ENCODE measurements at regions not wholly inside any gene's neighbourhood (a gene's known extent, or its start where the extent isn't known, plus 50 kb on each side); places are given as distances from the start of the nearest gene placed in this dataset.

DNA sequence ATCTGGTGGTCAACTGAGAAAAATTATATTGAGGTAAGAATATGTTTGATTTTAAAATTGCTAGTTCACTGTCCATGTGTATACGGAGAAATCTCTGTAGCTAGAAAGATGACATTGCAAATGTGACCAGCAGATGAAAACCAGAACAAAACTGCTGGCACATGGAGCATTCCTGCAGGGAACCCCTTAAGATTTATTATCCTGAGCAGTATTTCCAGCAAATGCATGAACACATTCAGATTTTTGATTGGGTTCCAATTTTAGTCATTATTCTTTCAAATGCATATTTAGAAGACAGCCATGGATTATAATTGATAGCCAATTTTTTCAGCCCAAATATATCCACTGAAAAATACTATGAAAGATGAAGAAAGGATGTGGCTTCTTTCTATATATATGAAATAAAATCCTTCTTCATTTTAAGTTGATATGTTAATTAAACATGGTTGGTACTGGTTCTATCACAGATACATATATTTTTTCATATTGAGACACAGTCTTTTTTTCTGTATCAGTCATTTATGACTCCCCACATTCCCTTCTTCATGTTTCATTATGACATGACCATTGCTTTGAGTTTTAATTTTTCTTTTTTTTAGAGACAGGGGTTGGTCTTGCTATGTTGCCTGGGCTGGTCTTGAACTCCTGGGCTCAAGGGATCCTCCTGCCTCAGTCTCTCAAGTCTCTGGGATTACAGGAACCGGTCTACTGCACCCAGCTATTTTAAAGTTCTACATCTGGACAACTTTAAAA, 376.5 kb downstream of the KLF12 start:
- DNase-seq (ENCODE audit: low read depth, low spot score) = no peak

DNA sequence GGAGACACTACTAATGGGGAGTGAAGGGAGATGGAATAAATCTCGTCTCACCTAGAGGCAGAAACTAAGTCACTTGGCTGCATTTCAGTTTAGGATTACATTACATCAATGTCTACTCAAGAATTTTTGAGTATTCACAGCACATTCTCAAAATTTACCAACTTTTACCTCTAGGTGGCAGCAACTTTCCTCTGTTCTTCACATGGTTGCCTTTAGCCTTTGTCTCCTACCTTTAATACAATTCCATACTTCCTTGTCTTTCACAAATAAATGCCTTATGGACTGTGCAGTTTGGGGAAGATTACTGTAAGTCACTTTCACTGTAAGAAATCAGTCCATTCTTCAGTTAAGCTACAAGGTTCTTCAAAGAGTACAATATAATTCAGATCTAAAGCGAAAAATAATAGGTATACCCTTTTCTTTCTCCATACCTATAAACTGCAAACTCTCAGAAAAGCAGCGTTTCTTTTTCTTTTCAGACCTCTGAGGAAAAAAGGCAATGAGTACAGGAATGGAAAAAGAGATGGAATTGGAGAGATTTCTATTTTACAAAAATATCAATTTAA, 379.4 kb downstream of the KLF12 start:
- DNase-seq (ENCODE audit: low read depth, low spot score) = no peak

- DNase-seq (ENCODE audit: low read depth, low spot score) = no peak
These were observed 380.0 kb downstream of the KLF12 start for GRCh38 chr13:73754241-73754640.

- no peak for DNase-seq (ENCODE audit: low read depth, low spot score)
These were observed 382.9 kb downstream of the KLF12 start for GRCh38 chr13:73751290-73751689.

DNA sequence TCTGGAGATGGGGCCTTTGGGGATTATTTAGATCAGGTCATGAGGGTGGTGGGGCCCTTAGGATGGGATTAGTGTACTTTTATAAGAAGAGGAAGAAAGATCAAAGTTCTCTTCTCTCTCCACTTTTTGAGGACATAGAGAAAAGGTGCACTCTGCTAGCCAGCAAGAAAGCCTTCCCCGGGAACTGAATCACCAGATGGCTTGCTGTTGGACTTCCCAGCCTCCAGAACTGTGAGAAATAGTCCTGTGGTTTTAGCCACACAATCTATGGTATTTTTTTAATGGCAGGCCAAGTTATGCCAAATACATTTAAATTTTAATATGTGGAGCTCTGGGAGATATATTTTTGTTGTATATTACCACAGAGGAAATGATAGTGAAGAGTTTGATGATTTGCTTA, 385.8 kb downstream of the KLF12 start:
- no peak for DNase-seq (ENCODE audit: low read depth, low spot score)

- no peak for DNase-seq (ENCODE audit: low read depth, low spot score)
These were observed 389.0 kb downstream of the KLF12 start for GRCh38 chr13:73745190-73745589.

GRCh38 chr13:73742982-73743381, 391.2 kb downstream of the KLF12 start:
- DNase-seq (ENCODE audit: low read depth, low spot score) = no peak

DNA sequence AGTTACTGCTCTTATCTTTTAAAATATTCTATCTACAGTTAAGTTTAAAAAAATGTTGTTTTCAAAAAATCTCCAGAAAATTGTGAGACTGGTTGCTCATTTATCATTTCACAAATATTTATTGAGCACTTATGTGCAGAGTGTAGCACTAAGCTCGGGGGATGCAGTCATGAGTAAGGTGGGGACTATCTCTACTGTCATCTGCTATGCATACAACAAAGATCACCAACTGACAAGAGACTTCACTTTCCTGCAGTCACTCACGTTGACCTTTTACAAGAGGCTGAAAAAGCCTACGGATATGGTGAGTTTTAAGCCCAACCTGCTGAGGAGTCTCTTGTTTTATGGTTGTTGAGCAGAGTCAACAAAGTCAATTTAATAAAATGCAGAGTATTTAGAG, 392.5 kb downstream of the KLF12 start:
- DNase-seq (ENCODE audit: low read depth, low spot score) = no peak

GRCh38 chr13:73741111-73741510, 393.1 kb downstream of the KLF12 start:
- no peak for DNase-seq (ENCODE audit: low read depth, low spot score)

DNA sequence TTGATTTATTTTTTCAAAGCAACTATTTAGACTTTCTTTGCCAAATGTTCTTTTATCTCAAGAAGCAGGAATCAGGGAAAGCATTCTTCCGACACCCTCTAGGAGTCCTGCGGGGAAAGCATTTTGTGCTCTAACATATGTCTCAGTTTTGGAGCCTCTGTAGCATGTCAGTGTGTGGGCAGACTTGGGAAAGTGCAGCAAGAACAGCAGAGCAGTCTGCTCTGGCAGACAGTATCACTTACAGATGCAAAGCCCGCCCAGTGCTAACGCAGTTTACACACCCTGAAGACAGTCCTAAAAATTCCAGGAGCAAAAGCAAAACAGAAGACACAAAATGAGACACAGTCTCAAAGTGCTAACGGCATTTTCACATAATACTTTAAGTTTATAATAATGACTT, 393.5 kb downstream of the KLF12 start:
- no peak for DNase-seq (ENCODE audit: low read depth, low spot score)

DNA sequence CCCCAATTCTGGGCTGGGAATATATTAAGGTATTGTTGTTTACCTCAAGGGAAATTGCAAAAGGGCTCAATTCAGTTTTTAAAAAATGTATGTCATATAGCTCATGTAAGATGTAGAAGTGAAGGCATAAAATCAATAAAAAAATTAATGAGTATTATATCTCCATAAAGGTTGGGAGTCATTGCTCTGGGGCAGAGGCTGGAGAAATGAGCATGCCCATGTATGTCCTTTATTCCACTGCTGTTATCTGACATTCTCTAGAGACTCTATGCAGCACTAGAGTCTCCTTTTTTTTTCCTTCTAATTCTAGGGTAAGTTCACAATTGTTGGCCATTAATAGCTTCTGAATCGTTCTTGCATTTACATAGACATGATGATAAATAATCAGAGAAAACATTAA, 394.8 kb downstream of the KLF12 start:
- no peak for DNase-seq (ENCODE audit: low read depth, low spot score)

DNA sequence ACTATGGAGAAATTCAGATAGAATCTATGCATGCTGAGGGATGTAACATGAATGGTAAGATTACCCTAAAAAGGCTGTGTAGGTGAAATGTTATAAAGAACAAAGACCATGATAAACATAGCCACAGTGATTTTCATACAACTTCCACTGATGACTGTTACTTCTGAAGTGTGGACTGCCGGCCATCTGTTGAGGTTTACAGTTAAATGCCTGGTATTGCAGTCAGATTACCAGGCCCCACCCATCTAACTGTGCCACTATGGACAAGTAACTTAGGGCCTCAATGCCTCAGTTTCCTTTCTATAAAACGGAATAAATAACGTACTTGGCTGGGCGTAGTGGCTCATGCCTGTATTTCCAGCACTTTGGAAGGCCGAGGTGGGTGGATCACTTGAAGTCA, 395.6 kb downstream of the KLF12 start:
- no peak for DNase-seq (ENCODE audit: low read depth, low spot score)

DNA sequence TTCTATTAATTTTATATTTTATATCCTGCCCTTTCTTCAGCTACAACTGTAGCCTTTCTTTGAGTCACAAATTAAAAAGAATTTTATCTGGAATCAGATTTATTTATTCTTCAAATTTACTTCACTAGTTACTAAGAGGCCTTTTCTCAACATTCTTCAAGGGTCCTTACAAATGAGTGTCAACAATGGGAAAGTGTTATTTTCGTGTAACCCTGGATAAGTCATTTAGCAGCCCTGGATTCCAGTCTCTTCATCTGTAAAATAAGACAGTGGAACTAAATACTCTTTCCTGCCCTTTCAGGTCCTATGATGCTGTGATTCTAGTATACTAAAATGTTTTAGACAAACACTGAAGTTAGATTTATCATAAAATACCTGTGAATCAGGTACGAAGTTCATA, 397.0 kb downstream of the KLF12 start:
- no peak for DNase-seq (ENCODE audit: low read depth, low spot score)

GRCh38 chr13:73733706-73734105, 400.5 kb downstream of the KLF12 start:
- no peak for DNase-seq (ENCODE audit: low read depth, low spot score)

DNA sequence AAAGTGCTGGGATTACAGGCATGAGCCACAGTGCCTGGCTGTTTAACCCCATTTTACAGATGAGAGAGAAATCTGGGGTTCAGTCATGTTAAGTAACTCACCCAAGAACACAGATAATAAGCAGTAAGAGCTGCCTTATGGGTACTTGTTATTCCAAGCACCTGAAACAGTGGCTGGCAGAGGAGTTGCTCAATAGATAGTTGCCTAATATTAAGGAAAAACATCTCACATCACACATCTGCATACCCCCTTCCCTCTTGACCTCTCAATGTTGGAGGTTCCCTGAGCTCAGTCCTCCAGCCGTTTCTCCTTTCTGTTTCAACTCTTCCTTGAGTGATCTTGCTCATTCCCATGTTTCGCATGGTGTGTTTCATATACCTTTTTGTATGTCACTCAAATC, 401.9 kb downstream of the KLF12 start:
- no peak for DNase-seq (ENCODE audit: low read depth, low spot score)

GRCh38 chr13:73731564-73731963, 402.6 kb downstream of the KLF12 start:
- no peak for DNase-seq (ENCODE audit: low read depth, low spot score)

- DNase-seq (ENCODE audit: low read depth, low spot score) = no peak
These were observed 404.2 kb downstream of the KLF12 start for GRCh38 chr13:73730014-73730413.

GRCh38 chr13:73729046-73729445, 405.2 kb downstream of the KLF12 start:
- DNase-seq (ENCODE audit: low read depth, low spot score) = no peak

- DNase-seq (ENCODE audit: low read depth, low spot score) = peak; percentile 45
These were observed 412.1 kb downstream of the KLF12 start for GRCh38 chr13:73722120-73722519.

DNA sequence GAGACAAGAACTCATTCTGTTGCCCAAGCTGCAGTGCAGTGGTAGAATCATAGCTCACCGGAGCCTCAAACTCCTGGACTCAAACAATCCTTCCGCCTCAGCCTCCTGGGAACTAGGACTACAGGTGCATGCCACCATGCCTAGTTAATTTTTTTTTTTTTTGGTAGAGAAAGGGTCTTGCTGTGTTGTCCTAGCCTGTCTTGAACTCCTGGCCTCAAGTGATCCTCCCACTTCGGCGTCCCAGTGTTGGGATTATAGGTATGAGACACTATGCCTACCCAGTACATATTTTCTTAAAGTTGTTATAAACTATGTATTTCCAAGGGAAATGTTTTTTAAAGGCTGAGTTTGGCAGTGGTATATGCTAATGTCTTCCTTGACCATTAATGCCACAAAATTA, 412.6 kb downstream of the KLF12 start:
- DNase-seq (ENCODE audit: low read depth, low spot score) = no peak

DNA sequence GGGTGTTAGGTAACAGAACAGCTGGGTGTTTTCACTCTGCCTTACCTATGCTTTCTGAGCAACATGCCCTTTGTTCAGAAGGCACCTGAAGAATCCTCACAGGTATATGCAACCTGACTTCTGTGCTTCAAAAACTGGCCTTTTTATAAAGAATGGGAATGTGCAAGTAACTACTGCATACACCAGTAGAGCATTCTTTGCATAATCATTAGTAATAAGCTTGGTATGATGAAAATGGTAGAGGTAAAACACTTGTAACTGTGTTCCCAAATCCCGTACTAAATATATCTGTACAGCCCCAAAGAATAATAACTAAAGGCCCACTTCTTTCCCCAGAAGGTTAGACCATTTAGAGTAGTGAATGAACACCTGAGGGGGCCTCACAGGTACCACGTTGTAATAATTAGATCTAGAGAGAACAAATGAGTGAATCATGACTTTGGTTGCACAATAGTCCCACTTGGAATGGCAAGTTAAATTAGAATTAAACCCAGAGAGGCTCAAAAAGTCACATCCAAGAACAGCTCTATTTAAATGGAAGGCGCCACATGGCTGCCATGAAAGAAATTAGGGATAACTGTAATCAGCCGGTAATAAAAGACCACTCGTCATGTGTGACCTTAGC, 413.9 kb downstream of the KLF12 start:
- DNase-seq (ENCODE audit: low read depth, low spot score) = no peak

- DNase-seq (ENCODE audit: low read depth, low spot score) = no peak
These were observed 416.0 kb downstream of the KLF12 start for GRCh38 chr13:73718246-73718645.

DNA sequence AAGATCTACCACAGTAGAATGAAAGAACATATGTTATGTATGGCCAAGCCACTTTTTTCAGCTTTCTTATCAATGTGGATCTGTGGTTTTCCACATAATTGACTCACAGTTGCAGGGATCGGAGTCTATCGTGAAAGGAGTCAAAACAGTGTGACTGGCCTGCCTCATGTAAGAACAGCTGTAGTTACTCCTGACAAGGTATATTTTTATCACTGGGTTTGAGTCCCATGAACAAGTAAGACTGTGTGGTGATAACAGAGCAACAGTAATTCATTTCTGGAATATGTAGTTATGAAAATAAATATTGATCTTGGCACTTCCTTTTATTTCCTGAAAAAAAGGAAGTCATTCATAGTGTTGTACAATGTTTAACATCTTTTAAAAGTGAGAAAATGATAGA, 416.6 kb downstream of the KLF12 start:
- no peak for DNase-seq (ENCODE audit: low read depth, low spot score)
